ENCODE measurements at regions not wholly inside any gene's neighbourhood (a gene's known extent, or its start where the extent isn't known, plus 50 kb on each side); places are given as distances from the start of the nearest gene placed in this dataset.
"Not testable (repeated sequence)": the region's sequence is repeated elsewhere in the genome, so short reads cannot be mapped to it uniquely, and the experiment has no call there.

DNA sequence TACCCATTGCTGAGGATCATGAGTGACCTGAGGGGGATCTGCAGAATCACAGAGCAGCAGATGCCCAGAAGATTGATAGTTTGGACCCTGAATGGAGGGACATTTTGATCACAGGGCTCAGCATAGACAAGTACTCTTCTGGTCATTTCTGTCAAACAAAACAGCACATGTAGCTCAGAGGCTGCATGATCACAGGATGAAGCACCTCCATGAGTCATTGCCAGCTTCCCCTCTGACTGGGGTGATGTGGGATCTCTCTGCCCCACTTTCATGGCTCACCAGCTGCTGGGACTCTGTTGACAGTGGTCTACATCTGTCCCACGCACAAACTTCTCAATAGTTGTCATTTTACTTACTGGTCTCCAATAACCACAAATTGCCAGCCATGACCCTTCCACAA, 264.1 kb downstream of the RPIA start:
- Mint-ChIP-seq H3K9me3 (no peaks in the 10 kb centered on the region), H3K27me3 (no peaks in the 10 kb centered on the region), H3K4me1 (no peaks in the 10 kb centered on the region), H3K36me3 (no peaks in the 10 kb centered on the region), H3K27ac (no peak overlapping the region), H3K4me3 (no peak overlapping the region)
- DNase-seq, result no peak

DNA sequence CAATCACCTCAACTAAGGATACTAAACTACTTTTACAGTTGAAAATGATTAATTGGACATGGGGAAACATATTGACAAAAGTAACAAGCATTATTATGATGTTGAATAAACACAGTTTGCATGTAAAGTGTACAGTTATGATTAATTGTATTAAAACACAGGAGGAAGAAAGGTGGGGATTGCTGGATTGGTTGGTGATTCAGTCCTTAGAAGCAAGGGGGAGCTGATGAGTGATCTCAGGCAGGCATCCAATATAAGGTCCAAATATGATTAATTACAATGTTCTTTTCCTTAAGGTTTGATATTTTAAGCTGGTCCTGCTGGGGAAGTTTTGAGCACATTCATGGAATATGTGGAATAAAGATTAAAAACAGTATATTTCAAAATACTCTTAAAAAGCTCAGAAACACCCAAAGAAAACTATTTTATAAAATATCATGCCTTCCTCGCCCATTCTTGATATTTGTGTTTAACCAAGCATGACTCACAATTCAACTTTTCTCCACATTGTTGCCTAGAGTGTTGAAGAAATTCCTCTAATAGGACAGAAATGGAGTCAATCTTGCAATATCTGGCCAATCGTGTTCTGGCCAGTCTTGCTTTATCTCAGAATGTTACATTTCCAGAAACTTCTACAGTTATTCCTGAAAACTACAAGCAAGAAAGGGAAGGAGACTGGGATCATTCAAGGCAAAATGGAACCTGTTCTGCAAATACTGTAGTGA, 268.2 kb downstream of the RPIA start:
- Mint-ChIP-seq H3K27me3 (peaks cover 4% of the 10 kb centered on the region), H3K27ac (no peak overlapping the region), H3K4me3 (no peak overlapping the region), H3K9me3 (no peaks in the 10 kb centered on the region), H3K4me1 (no peaks in the 10 kb centered on the region), H3K36me3 (no peaks in the 10 kb centered on the region)
- no peak for DNase-seq

DNA sequence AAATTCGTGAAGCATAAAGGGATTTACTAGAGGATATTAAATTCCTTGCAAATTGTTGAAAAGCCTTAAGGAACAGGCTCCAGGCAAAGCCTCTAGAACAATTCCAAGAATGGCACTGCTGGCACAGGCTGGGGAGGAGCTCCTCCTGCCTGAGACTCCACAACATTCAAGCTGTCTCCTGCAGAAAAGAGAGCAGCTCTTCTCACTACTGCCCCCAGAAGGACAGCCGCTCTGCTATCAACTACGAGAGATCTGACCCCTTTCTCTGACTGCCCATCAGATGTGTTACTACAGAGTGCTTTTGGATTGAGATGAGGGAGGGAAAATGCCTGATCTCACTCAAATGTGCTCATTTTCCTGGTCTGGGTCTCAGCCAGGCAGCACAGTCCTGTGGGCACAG, 269.9 kb downstream of the RPIA start:
- not testable (repeated sequence) for H3K27ac Mint-ChIP-seq, H3K4me3 Mint-ChIP-seq, H3K27me3 Mint-ChIP-seq, H3K9me3 Mint-ChIP-seq, DNase-seq, H3K4me1 Mint-ChIP-seq, H3K36me3 Mint-ChIP-seq

DNA sequence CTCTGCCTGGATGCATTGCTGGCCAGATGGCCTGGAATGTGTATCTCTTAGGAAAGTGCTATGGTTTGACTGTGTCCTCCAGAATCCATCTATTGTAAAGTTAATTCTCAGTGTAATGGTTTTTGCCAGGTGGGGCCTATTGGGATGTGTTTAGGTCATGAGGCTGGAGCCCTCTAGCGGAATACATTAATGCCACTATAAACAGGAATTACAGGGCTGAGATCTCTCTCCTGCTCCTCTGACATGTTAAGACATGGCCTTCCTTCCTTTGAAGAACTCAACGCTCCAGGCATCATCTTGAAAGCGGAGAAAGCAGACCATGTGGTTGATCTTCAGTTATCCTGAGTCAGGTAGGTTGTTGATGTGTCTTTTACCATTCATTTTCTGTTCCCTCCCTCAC, 276.4 kb downstream of the RPIA start:
- no peaks in the 10 kb centered on the region for H3K27me3 Mint-ChIP-seq

DNA sequence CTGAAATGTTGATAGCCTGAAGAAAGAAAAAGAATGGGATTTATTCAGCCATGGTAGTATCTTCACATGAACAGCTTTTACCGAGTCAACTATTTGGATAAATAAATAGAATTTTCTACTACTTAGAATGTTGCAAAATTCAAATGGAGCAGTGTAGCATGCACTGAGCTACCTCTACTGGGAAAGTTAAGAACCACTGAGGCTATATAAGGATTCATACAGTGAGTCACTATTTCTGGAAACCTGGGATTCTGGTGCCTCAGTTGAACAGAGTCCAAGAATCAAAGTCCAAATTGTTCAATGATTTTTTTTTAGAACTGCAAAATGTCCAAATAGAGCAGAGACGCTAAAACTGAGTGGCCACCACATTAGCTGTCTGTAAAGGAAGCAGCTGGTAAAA, 286.5 kb downstream of the RPIA start:
- H3K9me3 Mint-ChIP-seq, H3K27ac Mint-ChIP-seq, DNase-seq, H3K4me1 Mint-ChIP-seq, H3K36me3 Mint-ChIP-seq, H3K4me3 Mint-ChIP-seq, H3K27me3 Mint-ChIP-seq: not testable (repeated sequence)

More for the DNA sequence above, 276.4 kb downstream of the RPIA start:
- Mint-ChIP-seq H3K4me1 (no peaks in the 10 kb centered on the region), H3K27ac (no peak overlapping the region), H3K4me3 (no peak overlapping the region), H3K9me3 (no peaks in the 10 kb centered on the region), H3K36me3 (no peaks in the 10 kb centered on the region)
- no peak for DNase-seq

DNA sequence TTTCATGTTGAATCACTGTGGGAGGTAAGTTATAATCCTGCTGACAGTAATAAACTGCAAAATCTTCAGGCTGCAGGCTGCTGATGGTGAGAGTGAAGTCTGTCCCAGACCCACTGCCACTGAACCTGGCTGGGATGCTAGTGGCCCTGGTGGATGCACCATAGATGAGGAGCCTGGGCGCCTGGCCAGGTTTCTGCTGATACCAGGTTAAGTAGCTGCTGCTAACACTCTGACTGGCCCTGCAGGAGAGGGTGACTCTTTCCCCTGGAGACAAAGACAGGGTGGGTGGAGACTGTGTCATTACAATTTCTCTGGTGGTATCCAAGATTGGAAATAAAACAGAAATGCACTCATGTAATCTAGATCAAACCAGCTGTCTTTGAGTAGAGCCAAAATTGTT, 287.0 kb downstream of the RPIA start:
- H3K27ac Mint-ChIP-seq, H3K4me3 Mint-ChIP-seq, H3K27me3 Mint-ChIP-seq, H3K36me3 Mint-ChIP-seq, DNase-seq, H3K4me1 Mint-ChIP-seq, H3K9me3 Mint-ChIP-seq: not testable (repeated sequence)

DNA sequence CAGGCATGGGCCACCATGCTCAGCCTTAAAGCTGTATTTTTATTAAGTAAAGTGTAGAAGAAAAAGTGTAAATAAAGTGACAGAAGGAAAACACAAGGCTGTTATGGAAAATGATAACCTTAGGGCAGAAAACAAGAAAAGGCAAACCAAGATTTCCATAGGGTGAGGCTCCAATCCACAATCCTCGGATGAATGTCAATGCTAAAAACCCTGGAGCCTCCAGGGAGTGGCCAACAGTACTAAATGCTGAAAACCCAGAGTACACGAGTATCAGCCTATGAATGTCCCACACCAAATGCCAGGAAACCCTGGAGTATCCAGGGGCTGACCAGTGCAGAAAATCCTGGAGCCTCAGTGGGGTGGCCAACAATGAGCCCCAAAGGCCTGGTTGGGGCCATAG, 292.6 kb downstream of the RPIA start:
- H3K4me3 Mint-ChIP-seq, H3K27me3 Mint-ChIP-seq, H3K36me3 Mint-ChIP-seq, DNase-seq, H3K4me1 Mint-ChIP-seq, H3K27ac Mint-ChIP-seq, H3K9me3 Mint-ChIP-seq: not testable (repeated sequence)

DNA sequence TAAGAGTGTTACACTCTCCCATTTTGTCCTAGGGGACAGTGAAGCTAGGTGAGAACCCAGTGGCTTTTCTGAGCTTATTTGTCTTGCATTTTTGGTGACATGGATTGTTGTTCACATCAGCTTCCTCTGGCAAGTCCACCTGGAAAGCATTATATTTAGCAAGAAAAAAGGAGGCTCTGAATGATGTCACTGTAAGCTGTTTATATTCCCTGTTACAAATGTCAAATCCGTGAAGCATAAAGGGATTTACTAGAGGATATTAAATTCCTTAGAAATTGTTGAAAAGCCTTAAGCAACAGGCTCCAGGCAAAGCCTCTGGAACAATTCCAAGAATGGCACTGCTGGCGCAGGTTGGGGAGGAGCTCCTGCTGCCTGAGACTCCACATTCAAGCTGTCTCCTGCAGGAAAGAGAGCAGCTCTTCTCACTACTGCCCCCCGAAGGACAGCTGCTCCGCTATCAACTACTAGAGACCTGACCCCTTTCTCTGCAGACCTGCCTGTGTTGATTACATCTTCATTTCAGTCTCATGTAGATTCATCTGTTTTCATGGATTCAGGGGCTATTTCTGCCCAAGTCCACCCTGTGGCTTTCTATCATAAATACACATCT, 295.4 kb downstream of the RPIA start:
- H3K4me3 Mint-ChIP-seq, H3K4me1 Mint-ChIP-seq, H3K36me3 Mint-ChIP-seq, DNase-seq, H3K27ac Mint-ChIP-seq, H3K9me3 Mint-ChIP-seq, H3K27me3 Mint-ChIP-seq: not testable (repeated sequence)

DNA sequence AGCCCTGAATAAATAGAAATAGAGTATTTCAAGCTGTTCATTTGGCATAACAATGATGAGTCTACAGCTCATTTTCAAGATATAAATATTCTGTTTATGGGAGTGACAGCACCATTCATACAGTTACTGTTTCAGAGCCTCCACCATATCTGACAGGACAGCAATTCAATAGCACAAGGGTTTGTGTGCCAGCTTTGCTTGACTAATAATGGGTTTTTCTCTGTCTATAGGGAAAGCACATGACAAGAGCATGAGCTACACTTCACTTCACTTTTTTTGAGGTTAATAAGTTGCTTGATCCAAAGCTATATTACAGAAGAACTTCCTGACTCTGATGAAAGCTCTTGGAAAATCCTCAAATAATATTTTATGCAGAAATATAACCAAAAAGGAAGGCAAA, 297.1 kb downstream of the RPIA start:
- not testable (repeated sequence) for DNase-seq, H3K4me3 Mint-ChIP-seq, H3K9me3 Mint-ChIP-seq, H3K27me3 Mint-ChIP-seq, H3K36me3 Mint-ChIP-seq, H3K27ac Mint-ChIP-seq, H3K4me1 Mint-ChIP-seq

DNA sequence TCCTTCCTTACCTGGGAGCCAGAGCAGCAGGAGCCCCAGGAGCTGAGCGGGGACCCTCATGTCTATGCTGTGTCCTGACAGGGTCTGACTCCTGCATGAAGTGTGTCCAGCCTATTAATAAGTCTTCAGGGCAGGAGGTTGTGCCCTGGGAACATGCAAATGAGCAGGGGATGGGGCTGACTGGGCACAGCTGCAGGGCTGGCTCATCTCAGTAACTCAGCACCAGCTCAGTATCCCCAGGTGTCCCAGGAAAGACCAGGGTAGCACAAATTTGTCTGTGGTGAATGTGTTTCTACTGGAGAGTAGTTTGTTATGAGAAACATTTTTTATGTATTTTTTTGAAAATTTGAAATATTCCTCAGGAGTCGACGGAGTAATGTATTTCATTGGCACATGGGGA, 301.3 kb downstream of the RPIA start:
- not testable (repeated sequence) for H3K4me1 Mint-ChIP-seq, H3K4me3 Mint-ChIP-seq, DNase-seq, H3K9me3 Mint-ChIP-seq, H3K36me3 Mint-ChIP-seq, H3K27ac Mint-ChIP-seq, H3K27me3 Mint-ChIP-seq

DNA sequence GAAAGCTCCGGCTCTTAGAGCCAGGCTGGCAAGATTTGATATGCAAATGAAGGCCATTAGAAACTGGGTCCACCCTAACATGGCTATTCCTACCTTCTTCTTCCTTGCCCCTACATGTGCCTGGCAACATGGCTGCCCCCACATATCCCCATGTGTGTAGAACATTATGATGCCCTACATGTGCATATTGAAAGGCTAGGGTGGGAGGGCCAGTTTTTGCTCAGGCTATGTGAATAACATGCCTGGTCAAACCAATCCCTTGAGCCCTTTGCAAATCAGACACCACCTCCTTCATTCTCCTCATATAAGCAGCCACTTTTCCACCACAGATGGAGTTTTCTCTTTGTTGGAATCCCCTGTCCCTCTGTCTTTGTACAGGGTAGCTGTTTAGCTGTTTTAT, 303.4 kb downstream of the RPIA start:
- not testable (repeated sequence) for H3K27ac Mint-ChIP-seq, H3K4me1 Mint-ChIP-seq, H3K4me3 Mint-ChIP-seq, H3K9me3 Mint-ChIP-seq, DNase-seq, H3K36me3 Mint-ChIP-seq, H3K27me3 Mint-ChIP-seq

DNA sequence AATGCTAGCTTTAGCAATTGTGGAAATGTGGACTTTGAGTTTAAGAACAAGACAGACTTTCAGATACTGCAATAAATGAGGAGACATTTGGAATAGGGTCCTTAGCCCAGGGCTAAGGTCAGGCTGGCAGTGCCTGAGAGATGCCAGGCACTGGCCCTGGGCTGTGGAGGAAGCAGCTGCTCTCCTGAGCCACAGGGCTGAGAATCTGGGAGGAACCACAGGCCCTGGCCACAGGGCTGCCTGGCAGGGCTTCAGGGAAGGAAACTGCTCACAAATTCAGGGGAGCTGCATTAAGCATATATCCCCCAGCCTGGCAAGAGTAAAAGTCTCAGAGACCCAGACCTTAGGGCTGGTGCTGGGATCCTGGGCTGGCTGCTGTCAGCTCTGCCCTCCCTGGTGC, 305.1 kb downstream of the RPIA start:
- H3K27me3 Mint-ChIP-seq, DNase-seq, H3K27ac Mint-ChIP-seq, H3K4me3 Mint-ChIP-seq, H3K4me1 Mint-ChIP-seq, H3K9me3 Mint-ChIP-seq, H3K36me3 Mint-ChIP-seq: not testable (repeated sequence)

DNA sequence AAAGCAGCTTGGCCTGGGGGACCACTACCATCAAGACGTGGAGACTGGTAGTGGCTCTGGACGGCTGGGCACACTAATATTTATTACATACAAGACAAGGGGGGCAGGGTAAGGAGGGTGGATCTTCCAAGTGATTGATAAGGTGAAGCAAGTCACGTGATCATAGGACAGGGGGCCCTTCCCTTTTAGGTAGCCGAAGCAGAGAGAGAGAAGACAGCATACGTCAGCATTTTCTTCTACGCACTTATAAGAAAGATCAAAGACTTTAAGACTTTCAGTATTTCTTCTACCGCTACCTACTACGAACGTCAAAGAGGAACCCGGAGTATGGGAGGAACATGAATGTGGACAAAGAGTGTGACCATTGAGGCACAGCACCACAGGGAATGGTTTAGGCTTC, 307.9 kb downstream of the RPIA start:
- no peak for DNase-seq
- H3K4me3 Mint-ChIP-seq, result no peak overlapping the region
- no peaks in the 10 kb centered on the region for H3K9me3 Mint-ChIP-seq
- no peak overlapping the region for H3K27ac Mint-ChIP-seq
- H3K27me3 Mint-ChIP-seq, result no peaks in the 10 kb centered on the region
- no peaks in the 10 kb centered on the region for H3K4me1 Mint-ChIP-seq
- no peaks in the 10 kb centered on the region for H3K36me3 Mint-ChIP-seq

DNA sequence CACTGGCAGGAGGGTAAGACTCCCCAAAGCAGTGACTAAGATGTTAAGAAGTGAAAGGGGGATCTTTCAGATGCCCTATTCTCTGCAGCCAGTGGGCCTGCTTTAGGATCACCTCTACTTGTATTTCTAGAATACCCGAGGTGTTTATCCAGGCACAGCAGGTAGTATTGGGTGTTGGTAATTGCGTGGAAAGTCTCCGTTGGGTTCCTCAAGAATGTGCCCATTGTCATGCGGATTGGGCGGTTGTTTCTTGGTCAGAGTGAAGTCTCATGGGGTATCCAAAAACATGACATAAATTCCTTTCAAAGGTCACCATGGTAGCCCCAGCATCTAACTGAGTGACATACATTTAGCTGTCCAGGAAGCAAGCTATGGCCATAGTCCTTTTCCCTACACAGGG, 308.8 kb downstream of the RPIA start:
- no peaks in the 10 kb centered on the region for H3K4me1 Mint-ChIP-seq
- H3K27ac Mint-ChIP-seq, result no peak overlapping the region
- H3K36me3 Mint-ChIP-seq, result no peaks in the 10 kb centered on the region
- no peak overlapping the region for H3K4me3 Mint-ChIP-seq
- no peak for DNase-seq
- H3K27me3 Mint-ChIP-seq, result no peaks in the 10 kb centered on the region
- H3K9me3 Mint-ChIP-seq, result no peaks in the 10 kb centered on the region

DNA sequence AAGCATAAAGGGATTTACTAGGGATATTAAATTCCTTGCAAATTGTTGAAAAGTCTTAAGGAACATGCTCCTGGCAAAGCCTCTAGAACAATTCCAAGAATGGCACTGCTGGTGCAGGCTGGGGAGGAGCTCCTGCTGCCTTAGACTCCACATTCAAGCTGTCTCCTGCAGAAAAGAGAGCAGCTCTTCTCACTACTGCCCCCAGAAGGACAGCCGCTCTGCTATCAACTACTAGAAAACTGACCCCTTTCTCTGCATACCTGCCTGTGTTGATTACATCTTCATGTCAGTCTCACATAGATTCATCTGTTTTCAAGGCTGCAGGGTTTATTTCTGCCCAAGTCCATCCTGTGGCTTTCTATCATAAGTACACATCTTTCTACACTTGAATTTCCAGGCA, 312.8 kb downstream of the RPIA start:
- not testable (repeated sequence) for H3K4me3 Mint-ChIP-seq, H3K9me3 Mint-ChIP-seq, H3K4me1 Mint-ChIP-seq, H3K27ac Mint-ChIP-seq, DNase-seq, H3K27me3 Mint-ChIP-seq, H3K36me3 Mint-ChIP-seq

DNA sequence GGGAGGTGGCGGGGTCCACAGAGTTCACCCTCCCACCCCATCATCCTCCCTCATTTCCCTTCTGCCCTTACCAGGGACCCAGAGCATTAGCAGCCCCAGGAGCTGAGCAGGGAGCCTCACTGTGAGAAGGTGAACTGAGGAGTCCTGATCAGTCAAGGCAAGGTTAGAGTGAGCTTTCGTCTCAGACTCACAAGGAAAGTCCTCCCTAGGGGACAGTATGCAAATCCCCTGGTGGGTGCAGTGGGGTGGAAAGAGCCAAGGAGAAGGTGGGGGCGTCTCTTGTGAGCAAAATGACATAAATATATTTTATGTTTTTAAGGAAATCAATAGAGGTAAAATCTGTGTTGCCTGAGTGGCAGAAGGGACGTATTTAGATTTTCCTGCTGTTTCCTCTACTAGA, 329.1 kb downstream of the RPIA start:
- H3K27ac Mint-ChIP-seq, H3K36me3 Mint-ChIP-seq, H3K4me3 Mint-ChIP-seq, DNase-seq, H3K27me3 Mint-ChIP-seq, H3K4me1 Mint-ChIP-seq, H3K9me3 Mint-ChIP-seq: not testable (repeated sequence)

Data from activated naive CD8-positive, alpha-beta T cell treated with anti-CD3 and anti-CD28 coated beads for 36 hours (primary cell).